IMR-90 (cell line): ENCODE measurements at regions not wholly inside any gene's neighbourhood (a gene's known extent, or its start where the extent isn't known, plus 50 kb on each side); places are given as distances from the start of the nearest gene placed in this dataset.

ENCODE experiments used
- ATAC-seq: fragments of 200-7000 bp; cut with Tn5 transposase; 2 replicates; pipeline ENCODE4 v1.9.1; 2020; ENCODE audit warnings: low read depth, mild to moderate bottlenecking, moderate library complexity
- BruUV-seq: library from RNA; stranded (reverse); fragments of 400-500 nt; replicated peaks from 2 replicates; lab custom pipeline; 2021; lab: Mats Ljungman, UMichigan
- CTCF ChIA-PET: fragments of 300-600 bp; formaldehyde crosslinking; extraction: SDS; loops from one replicate; lab custom pipeline; 2021; ENCODE audit warnings: antibody characterized with exemption; lab: Yijun Ruan, JAX
- POLR2A ChIA-PET: fragments of 300-600 bp; sonication (Branson Sonifier 250); formaldehyde crosslinking; loops from one replicate; lab custom pipeline; 2022; ENCODE audit warnings: antibody characterized with exemption; ENCODE audit not compliant: unreplicated experiment; lab: Charles Lee
- DNase-seq: peaks from one replicate; pipeline ENCODE4 v3.0.0; 2013
- H2AFZ ChIP-seq: replicated peaks from 2 replicates; pipeline ENCODE3; 2013; ENCODE audit warnings: low read length, mild to moderate bottlenecking; ENCODE audit not compliant: poor library complexity
- H2AK5ac ChIP-seq: 2 replicates; pipeline ENCODE4 v1.6.1; 2013; ENCODE audit warnings: low read depth, low read length, inconsistent platforms
- H2AK9ac ChIP-seq: replicated peaks from 2 replicates; pipeline ENCODE3; 2013; ENCODE audit warnings: mild to moderate bottlenecking, low read depth, low read length, moderate library complexity; ENCODE audit not compliant: poor library complexity
- H2BK120ac ChIP-seq: 2 replicates; pipeline ENCODE4 v1.6.1; 2013; ENCODE audit warnings: low read depth, low read length, inconsistent platforms
- H2BK15ac ChIP-seq: 3 replicates; pipeline ENCODE4 v1.6.1; 2013; ENCODE audit warnings: low read depth, low read length, inconsistent platforms
- H2BK20ac ChIP-seq: 2 replicates; pipeline ENCODE4 v1.6.1; 2013; ENCODE audit warnings: low read depth, mild to moderate bottlenecking, inconsistent platforms, low read length, moderate library complexity
- H2BK5ac ChIP-seq: 2 replicates; pipeline ENCODE4 v1.6.1; 2013; ENCODE audit warnings: mild to moderate bottlenecking, low read depth, low read length, inconsistent platforms; ENCODE audit not compliant: poor library complexity, severe bottlenecking
- H3K14ac ChIP-seq: replicated peaks from 2 replicates; pipeline ENCODE4 v1.6.1; 2013; ENCODE audit warnings: low read depth, low read length, inconsistent platforms
- H3K18ac ChIP-seq: 2 replicates; pipeline ENCODE4 v1.6.1; 2013; ENCODE audit warnings: low read depth, low read length, control low read depth
- H3K23ac ChIP-seq: 2 replicates; pipeline ENCODE4 v1.6.1; 2013; ENCODE audit warnings: low read depth, low read length, inconsistent platforms
- H3K27ac ChIP-seq: 2 replicates; pipeline ENCODE4 v1.5.1; 2013; ENCODE audit warnings: mild to moderate bottlenecking, control low read depth, low read length; ENCODE audit not compliant: insufficient read depth
- H3K27me3 ChIP-seq: 2 replicates; pipeline ENCODE4 v1.6.1; 2013; ENCODE audit warnings: low read length; ENCODE audit not compliant: control insufficient read depth, insufficient read depth
- H3K36me3 ChIP-seq: 2 replicates; pipeline ENCODE4 v1.6.1; 2013; ENCODE audit warnings: low read length, mixed read lengths; ENCODE audit not compliant: control insufficient read depth, insufficient read depth
- H3K4ac ChIP-seq: 2 replicates; pipeline ENCODE4 v1.6.1; 2013; ENCODE audit warnings: low read depth, low read length, inconsistent platforms
- H3K4me1 ChIP-seq: 2 replicates; pipeline ENCODE4 v1.6.1; 2013; ENCODE audit warnings: low read length, mixed read lengths; ENCODE audit not compliant: control insufficient read depth, insufficient read depth
- H3K4me2 ChIP-seq: 2 replicates; pipeline ENCODE4 v1.6.1; 2013; ENCODE audit warnings: low read depth, mild to moderate bottlenecking, control low read depth, low read length, moderate library complexity
- H3K4me3 ChIP-seq: 2 replicates; pipeline ENCODE4 v1.5.1; 2013; ENCODE audit warnings: low read depth, mild to moderate bottlenecking, control low read depth, low read length, moderate library complexity; ENCODE audit not compliant: insufficient read depth
- H3K56ac ChIP-seq: 2 replicates; pipeline ENCODE4 v1.6.1; 2013; ENCODE audit warnings: low read length, inconsistent platforms; ENCODE audit not compliant: insufficient read depth; ENCODE audit errors: extremely low read depth
- H3K79me1 ChIP-seq, 2 experiments: 2 replicates each; pipeline ENCODE4 v1.6.1; 2013; ENCODE audit warnings: low read length in 2 of 2, inconsistent platforms in 1 of 2, low read depth in 1 of 2
- H3K9ac ChIP-seq: 2 replicates; pipeline ENCODE4 v1.6.1; 2013; ENCODE audit warnings: low read depth, low read length, control low read depth
- H3K9me1 ChIP-seq: 2 replicates; pipeline ENCODE4 v1.6.1; 2013; ENCODE audit warnings: low read length, inconsistent platforms; ENCODE audit not compliant: insufficient read depth
- H3K9me3 ChIP-seq: 2 replicates; pipeline ENCODE4 v1.6.1; 2013; ENCODE audit warnings: low read length; ENCODE audit not compliant: control insufficient read depth, insufficient read depth
- H4K20me1 ChIP-seq: 2 replicates; pipeline ENCODE4 v1.6.1; 2013; ENCODE audit warnings: low read length, inconsistent platforms; ENCODE audit not compliant: insufficient read depth
- H4K5ac ChIP-seq: 2 replicates; pipeline ENCODE4 v1.6.1; 2013; ENCODE audit warnings: mild to moderate bottlenecking, low read depth, low read length, control low read depth
- H4K8ac ChIP-seq, 2 experiments: 2 replicates each; pipeline ENCODE4 v1.6.1; 2013; ENCODE audit warnings: low read depth in 2 of 2, low read length in 2 of 2, control low read depth in 1 of 2, inconsistent platforms in 1 of 2
- H4K91ac ChIP-seq: 2 replicates; pipeline ENCODE4 v1.6.1; 2013; ENCODE audit warnings: low read depth, low read length, inconsistent platforms; ENCODE audit not compliant: insufficient read depth
- MAFK ChIP-seq: IDR thresholded peaks from 2 replicates; pipeline ENCODE4 v1.6.1; 2012; ENCODE audit warnings: low read depth, low read length, improper control_type of control experiment
- RAD21 ChIP-seq: IDR thresholded peaks from 2 replicates; pipeline ENCODE4 v1.6.1; 2012; ENCODE audit warnings: low read length, improper control_type of control experiment
- WGBS, 2 experiments: methylation state at CpG; one replicate each; pipeline versions ENCODE4 v1.1.5 to v1.1.7; 2013; ENCODE audit warnings: missing lambda C conversion rate in 2 of 2; ENCODE audit not compliant: insufficient read length in 1 of 2; ENCODE audit errors: extremely low coverage in 2 of 2; 5-methylcytosine and 5-hydroxymethylcytosine counted together
- dilution Hi-C: fragments of 300-500 bp; cut with HindIII; formaldehyde crosslinking; loops from one replicate; pipeline ENCODE4 v1.14.3; 2018; ENCODE audit warnings: low sequenced_read_pairs; ENCODE audit not compliant: unreplicated experiment
- in situ Hi-C: fragments of 300-500 bp; cut with MboI; formaldehyde crosslinking; loops from 3 replicates; pipeline ENCODE4 v1.14.3; 2019; ENCODE audit warnings: low sequenced_read_pairs, inconsistent platforms, mixed read lengths
- intact Hi-C: fragments of 100-400 bp; cut with micrococcal nuclease; formaldehyde crosslinking; loops from 2 replicates; pipeline ENCODE4 v1.10.0; 2022
- TF ChIP-seq, protein P1 (sequence below): fragments of 150-350 bp; IDR thresholded peaks from 2 replicates; pipeline ENCODE4 v1.6.1; 2017; ENCODE audit warnings: mild to moderate bottlenecking, antibody characterized with exemption, low read length, low read depth

DNA sequence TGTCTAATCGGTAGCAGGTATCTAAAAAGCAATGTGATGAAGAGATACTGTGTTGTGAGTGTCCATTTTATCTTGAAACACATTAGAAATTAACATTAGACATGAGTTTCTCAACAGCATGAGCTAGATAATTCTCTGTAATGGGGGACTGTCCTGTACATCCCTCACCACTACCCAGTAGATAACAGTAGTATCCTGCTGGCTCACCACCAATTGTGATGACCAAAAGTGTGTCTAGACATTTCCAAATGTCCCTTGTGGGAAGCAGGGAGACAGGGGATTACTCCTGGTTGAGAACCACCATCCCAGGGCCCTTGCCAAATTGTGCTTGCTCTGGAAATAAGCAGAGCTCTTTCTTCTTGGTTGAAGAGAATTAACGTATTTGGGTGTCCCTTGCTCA lies 239.3 kb downstream of the IRS1 start:
- H2BK15ac ChIP-seq = no peak overlapping the region

More for the DNA sequence above, 239.3 kb downstream of the IRS1 start:
- no peaks in the 10 kb centered on the region for H3K79me1 ChIP-seq
- ChIA-PET POLR2A (no interaction called here), CTCF (no interaction called here)
- H3K27ac ChIP-seq = no peak overlapping the region
- no peak for ATAC-seq
- 0 out of 2 replicates have a peak overlapping the region, but pooled peaks have one; percentile 35 for H2BK120ac ChIP-seq
- H3K9me3 ChIP-seq = no peaks in the 10 kb centered on the region
- H4K91ac ChIP-seq = no peak overlapping the region
- H2AK9ac ChIP-seq = no peak overlapping the region
- H3K4me1 ChIP-seq = peaks cover 2% of the 10 kb centered on the region; the same call in 1 of the 2 replicates
- TF ChIP-seq MAFK (no peak), RAD21 (no peak)
- TF ChIP-seq, protein P1, sequence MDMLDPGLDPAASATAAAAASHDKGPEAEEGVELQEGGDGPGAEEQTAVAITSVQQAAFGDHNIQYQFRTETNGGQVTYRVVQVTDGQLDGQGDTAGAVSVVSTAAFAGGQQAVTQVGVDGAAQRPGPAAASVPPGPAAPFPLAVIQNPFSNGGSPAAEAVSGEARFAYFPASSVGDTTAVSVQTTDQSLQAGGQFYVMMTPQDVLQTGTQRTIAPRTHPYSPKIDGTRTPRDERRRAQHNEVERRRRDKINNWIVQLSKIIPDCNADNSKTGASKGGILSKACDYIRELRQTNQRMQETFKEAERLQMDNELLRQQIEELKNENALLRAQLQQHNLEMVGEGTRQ = no peak
- BruUV-seq = no TSS peak
- peak overlapping the region; percentile 39 for H2AK5ac ChIP-seq
- WGBS, 2 experiments = no CpG with 5 or more reads among the region's 2 CpGs
- H3K36me3 ChIP-seq = no peaks in the 10 kb centered on the region
- dilution Hi-C loops (no loop called here), in situ Hi-C loops (no loop called here), intact Hi-C loops (no loop called here)
- no peak overlapping the region for H4K8ac ChIP-seq
- no peaks in the 10 kb centered on the region for H4K20me1 ChIP-seq
- H3K56ac ChIP-seq = no peak overlapping the region
- H3K27me3 ChIP-seq = no peaks in the 10 kb centered on the region
- no peak overlapping the region for H3K4ac ChIP-seq
- H3K4me2 ChIP-seq = no peak overlapping the region
- no peak overlapping the region for H3K23ac ChIP-seq
- H3K9me1 ChIP-seq = peaks cover 2% of the 10 kb centered on the region; the same call in 1 of the 2 replicates
- H2BK5ac ChIP-seq = no peak overlapping the region
- no peak overlapping the region for H4K5ac ChIP-seq
- H3K18ac ChIP-seq = no peak overlapping the region
- DNase-seq = no peak
- H3K9ac ChIP-seq = no peak overlapping the region
- no peak overlapping the region for H3K4me3 ChIP-seq
- H2BK20ac ChIP-seq = no peak overlapping the region; the same call in 1 of the 2 replicates
- H3K14ac ChIP-seq = 0 out of 2 replicates have a peak overlapping the region, but pooled peaks have one; percentile 33
- H2AFZ ChIP-seq = no peak overlapping the region
